CD4-positive, alpha-beta T cell treated with Interleukin-21 for 1 hour (primary cell): ENCODE measurements at regions not wholly inside any gene's neighbourhood (a gene's known extent, or its start where the extent isn't known, plus 50 kb on each side); places are given as distances from the start of the nearest gene placed in this dataset.
"Not testable (repeated sequence)": the region's sequence is repeated elsewhere in the genome, so short reads cannot be mapped to it uniquely, and the experiment has no call there.

Experiments
- DNase-seq: peaks from one replicate; pipeline ENCODE4 v3.0.0-alpha.2; 2020

GRCh38 chr3:159238646-159239045 lies 436.8 kb downstream of the MFSD1 start:
- DNase-seq = no peak

DNA sequence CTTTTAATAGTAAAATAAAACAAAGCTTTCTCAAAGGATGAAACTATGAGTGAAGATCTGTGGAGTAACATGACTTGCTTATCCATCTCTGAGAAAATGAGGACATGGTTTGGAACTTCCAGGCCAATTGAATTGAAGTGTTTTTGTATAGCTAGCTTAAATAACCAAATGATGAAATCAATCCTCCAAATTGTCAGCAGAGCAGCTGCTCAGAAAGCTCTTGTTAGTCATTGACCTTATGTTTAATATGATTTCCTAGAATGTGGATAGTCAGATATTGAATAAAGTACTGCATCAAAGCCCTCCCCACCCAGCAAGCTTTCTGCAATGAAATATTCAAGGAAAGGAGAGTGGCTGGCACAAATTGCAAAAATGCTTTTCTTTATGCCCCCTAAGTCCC lies 437.2 kb downstream of the MFSD1 start:
- DNase-seq = no peak

GRCh38 chr3:159244933-159245332 lies 443.1 kb downstream of the MFSD1 start:
- no peak for DNase-seq

- DNase-seq = no peak
These were observed 444.0 kb downstream of the MFSD1 start for GRCh38 chr3:159245871-159246270.

- no peak for DNase-seq
These were observed 444.5 kb downstream of the MFSD1 start for GRCh38 chr3:159246385-159246784.

GRCh38 chr3:159249472-159250174 lies 447.8 kb downstream of the MFSD1 start:
- DNase-seq = no peak

GRCh38 chr3:159250961-159251360 lies 449.1 kb downstream of the MFSD1 start:
- no peak for DNase-seq

- DNase-seq = no peak
These were observed 450.4 kb downstream of the MFSD1 start for GRCh38 chr3:159252274-159252673.

DNA sequence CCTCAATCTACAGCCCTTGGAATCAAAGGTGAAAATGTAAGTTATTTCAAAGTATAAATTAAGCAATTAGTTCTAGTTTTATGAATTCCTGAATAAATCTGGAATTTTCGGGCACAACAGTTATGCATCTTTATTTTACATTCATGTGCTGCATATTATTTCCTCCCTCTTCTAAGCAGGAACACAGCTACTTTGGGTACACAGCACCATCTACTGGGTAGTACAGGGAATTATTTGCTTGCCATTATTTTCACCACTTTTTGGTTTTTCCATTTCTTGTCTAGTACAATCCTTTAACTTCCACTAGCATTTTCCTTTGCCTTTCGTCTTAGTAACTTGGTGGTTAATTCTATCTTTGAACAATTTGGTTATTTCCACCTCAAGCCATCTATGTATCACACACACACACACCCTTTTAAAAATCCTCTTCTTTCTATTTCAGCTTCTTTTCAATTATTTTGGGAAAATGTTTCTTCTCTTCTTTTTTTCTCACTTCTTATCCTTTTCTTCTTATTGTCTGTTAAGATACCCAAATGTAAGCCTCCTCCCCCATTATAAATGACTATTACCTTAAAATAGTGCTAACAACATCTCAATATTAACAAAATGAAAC lies 451.0 kb downstream of the MFSD1 start:
- no peak for DNase-seq

GRCh38 chr3:159253860-159254259 lies 452.0 kb downstream of the MFSD1 start:
- no peak for DNase-seq

DNA sequence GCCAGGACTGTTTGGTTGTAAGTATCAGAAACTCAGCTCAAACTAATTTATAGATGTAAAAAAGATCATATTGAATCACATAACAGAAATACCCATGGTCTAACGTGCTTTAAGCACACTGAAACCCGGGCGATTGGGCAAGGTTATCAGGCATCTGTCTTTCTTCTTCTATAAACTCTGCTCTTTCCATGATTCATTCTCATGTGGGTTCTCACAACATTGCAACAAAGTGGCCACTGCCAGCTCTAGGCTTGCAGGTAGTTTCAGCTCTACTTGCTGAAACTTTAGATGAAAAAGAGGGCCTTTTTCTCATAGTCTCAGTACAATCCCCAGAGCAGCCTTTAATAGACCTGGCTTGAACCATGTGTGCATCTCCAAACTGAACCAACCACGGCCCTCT lies 456.1 kb downstream of the MFSD1 start:
- no peak for DNase-seq

DNA sequence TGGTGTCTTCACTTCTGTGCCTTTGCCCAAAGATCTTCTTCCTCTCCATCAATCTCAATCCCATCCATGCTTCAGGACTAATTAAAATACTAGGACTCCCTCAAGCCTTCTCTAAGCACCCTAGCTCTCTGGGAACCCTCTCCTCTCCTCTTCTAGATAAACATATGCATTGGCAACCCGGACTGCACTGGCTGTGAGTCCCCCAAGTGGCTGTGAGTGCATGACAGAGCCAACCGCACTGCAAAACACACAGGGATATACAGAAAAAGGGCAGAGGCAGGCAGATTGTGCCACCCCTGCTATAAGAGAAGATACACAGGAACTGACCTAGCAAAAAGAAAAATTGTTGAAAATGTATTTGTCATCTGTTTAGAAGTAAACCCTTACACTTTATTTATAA lies 457.1 kb downstream of the MFSD1 start:
- no peak for DNase-seq

GRCh38 chr3:159260049-159260662 lies 458.3 kb downstream of the MFSD1 start:
- peak; percentile 29 for DNase-seq

DNA sequence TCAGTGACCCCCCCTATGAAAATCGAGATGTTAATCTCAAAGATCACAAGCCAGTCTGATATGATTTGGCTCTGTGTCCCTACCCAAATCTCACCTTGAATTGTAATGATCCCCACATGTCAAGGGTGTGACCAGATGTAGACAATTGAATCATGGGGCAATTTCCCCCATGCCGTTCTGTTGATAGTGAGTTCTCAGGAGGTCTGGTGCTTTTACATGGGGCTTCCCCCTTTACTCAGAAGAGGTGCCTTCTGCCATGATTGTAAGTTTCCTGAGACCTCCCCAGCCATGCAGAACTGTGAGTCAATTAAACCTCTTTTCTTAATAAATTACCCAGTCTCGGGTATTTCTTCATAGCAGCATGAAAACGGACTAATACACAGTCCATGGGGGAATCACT lies 459.5 kb downstream of the MFSD1 start:
- DNase-seq = not testable (repeated sequence)

DNA sequence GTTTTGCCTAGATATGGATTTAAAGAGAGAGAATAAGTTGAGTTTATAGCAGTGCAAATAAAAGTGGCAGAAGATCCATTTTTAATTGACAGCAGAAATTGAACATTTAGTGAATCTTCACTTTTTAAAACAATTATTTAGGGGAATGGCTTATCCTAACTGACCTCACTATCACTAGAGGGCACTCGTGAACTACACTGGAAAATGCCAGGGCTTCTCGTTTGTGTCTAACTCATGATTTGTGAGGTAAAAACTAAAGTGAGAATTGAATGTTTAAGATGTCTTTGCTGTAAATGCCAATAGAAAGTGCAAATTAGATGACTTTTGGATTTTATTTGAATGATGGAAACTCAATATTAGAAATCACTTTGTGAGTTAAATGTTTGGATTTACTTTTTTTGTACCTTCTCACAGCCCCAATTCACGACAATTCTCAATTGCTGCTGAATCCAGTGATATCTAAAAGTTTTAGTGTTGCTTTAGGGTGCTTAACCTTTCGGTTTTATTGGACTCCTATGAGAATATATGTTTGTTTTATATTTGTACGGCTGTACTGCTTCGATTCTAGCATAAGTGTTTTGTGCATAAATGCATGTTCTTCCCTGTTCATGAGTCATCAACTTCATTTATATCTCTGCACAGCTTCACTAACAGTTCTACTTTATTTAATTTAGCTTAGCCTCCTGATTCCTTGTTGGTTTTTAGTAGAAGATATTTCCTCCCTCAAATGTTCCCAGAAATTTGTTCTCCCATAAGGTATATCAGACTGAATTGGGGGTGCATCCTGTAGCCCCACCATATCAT lies 462.1 kb downstream of the MFSD1 start:
- no peak for DNase-seq

DNA sequence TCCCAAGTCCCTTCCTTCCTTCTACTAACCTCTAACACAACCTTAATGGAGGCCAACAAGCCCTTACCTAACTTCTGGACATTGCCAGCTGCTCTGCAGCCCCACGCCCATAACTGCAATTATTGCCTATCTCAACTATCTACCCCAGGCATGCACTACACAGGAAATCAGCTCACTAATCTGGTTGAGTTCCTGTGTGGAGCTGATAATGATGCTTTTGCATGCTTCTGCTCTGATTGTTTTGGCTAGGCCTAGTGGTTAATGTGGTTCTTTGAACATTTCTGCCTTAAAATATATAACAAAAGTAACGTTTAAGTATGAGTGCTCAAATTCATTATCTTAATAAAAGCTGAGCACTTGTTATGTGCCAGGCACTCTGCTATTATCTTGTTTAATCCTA lies 463.9 kb downstream of the MFSD1 start:
- no peak for DNase-seq

DNA sequence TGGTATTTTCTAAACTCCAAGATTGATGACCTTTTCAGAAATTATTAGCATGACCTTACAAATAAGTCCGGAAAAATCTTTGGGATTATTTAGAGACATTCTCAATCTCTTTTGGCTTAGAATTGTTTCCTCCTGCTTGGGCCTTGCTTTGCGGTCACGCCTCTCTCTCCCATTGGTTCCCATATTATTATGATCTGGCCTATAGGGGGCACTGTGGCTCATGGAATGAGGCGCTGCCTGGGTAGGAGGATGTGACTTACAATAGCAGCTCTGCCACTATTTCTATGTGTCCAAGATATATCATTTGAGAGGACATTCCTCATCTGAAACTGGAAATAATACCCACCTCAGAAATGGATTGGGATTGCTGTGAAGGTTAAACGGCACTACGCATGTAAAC lies 464.9 kb downstream of the MFSD1 start:
- DNase-seq = no peak

DNA sequence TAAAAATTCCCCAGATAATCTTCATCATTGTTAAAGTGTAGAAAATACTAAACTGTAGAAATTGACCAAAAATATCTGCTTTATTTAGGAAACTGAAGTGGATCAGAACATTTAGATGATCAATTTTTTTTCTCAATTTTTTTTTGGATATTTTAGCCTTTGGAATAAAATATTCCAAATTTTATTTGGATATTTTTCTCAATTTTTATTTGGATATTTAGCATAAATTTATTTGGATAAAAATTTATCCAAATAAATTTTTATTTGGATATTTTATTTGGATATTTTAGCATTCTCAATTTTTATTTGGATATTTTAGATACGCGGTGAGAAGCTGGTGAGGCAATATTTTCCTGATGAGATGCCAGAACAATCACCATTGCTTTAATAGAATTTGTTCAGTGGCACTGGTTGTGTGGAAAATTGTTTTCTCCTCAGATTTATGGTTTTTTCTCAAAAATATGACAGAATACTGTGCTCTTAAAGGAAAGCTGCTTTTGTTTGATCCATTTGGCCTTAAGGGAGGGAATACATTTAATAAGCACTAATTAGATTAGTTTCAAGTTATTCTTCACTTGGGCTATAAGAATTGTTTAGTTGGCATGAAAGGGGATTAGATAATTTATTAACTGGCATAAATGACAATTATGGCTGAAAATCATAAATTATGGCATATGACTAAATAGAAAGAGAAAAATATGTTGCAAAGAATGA lies 470.1 kb downstream of the MFSD1 start:
- no peak for DNase-seq

GRCh38 chr3:159273070-159273469 lies 471.2 kb downstream of the MFSD1 start:
- no peak for DNase-seq

- DNase-seq = no peak
These were observed 471.8 kb downstream of the MFSD1 start for GRCh38 chr3:159273608-159274007.

DNA sequence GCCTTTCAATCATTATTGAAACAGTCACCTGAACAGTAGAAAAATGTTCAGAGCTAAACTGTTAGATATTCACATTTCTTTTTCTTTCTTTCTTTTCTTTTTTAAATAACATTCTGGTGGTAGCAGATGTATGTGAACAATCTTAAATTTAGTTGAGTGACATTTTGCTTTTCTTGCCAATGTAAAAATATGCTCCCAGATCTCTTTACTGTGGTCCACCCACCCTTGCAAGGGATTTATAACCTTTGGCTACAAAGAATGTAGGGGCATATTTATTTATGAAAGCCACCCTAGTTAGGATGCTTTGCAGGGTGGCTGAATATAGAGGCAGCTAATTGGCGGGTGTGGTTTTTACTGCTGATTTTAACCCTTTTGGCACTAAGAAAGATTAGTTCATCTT lies 473.9 kb downstream of the MFSD1 start:
- DNase-seq = no peak

GRCh38 chr3:159277814-159278213 lies 476.0 kb downstream of the MFSD1 start:
- no peak for DNase-seq
